ENCODE measurements at regions not wholly inside any gene's neighbourhood (a gene's known extent, or its start where the extent isn't known, plus 50 kb on each side); places are given as distances from the start of the nearest gene placed in this dataset.

GRCh38 chrX:149151805-149152757, 353.0 kb downstream of the IDS start:
- no peak for DNase-seq

GRCh38 chrX:149145845-149146285, 359.2 kb downstream of the IDS start:
- no peak for DNase-seq

- no peak for DNase-seq
Measured at GRCh38 chrX:149131774-149132173, 373.3 kb downstream of the IDS start.

- no peak for DNase-seq
Measured at GRCh38 chrX:149129767-149130166, 375.3 kb downstream of the IDS start.

- DNase-seq: no peak
Measured at GRCh38 chrX:149124526-149125108, 380.5 kb downstream of the IDS start.

- DNase-seq: no peak
Measured at GRCh38 chrX:149121206-149121920, 383.7 kb downstream of the IDS start.

- DNase-seq: no peak
Measured at GRCh38 chrX:149120459-149120858, 384.6 kb downstream of the IDS start.

GRCh38 chrX:149114874-149115273, 390.2 kb downstream of the IDS start:
- no peak for DNase-seq

GRCh38 chrX:149114001-149114400, 391.1 kb downstream of the IDS start:
- DNase-seq: no peak

- no peak for DNase-seq
Measured at GRCh38 chrX:149097786-149098185, 407.3 kb downstream of the IDS start.

- no peak for DNase-seq
Measured at GRCh38 chrX:149092179-149092578, 412.9 kb downstream of the IDS start.

GRCh38 chrX:149079805-149080406, 425.2 kb downstream of the IDS start:
- DNase-seq: no peak

GRCh38 chrX:149074398-149074797, 430.7 kb downstream of the IDS start:
- DNase-seq: no peak

- DNase-seq: no peak
Measured at GRCh38 chrX:149073479-149073878, 431.6 kb downstream of the IDS start.

- no peak for DNase-seq
Measured at GRCh38 chrX:149069899-149070298, 435.2 kb downstream of the IDS start.

GRCh38 chrX:149060921-149061320, 444.2 kb downstream of the IDS start:
- no peak for DNase-seq
